HL-60 (cell line): ENCODE measurements at regions not wholly inside any gene's neighbourhood (a gene's known extent, or its start where the extent isn't known, plus 50 kb on each side); places are given as distances from the start of the nearest gene placed in this dataset.

Experiments
- DNase-seq, 2 experiments: peaks; one replicate each; pipeline ENCODE4 v3.0.0-alpha.2; 2010 to 2020; ENCODE audit warnings: low read depth in 1 of 2, low spot score in 1 of 2
- H3K27ac ChIP-seq: fragments of 250-450 bp; sonication (Bioruptor Pico); replicated peaks from 2 replicates; pipeline ENCODE4 v1.5.1; 2020; ENCODE audit warnings: mild to moderate bottlenecking, moderate library complexity
- H3K27me3 ChIP-seq: fragments of 250-450 bp; sonication (Bioruptor Pico); 2 replicates; pipeline ENCODE4 v1.5.1; 2021; ENCODE audit warnings: mild to moderate bottlenecking, moderate library complexity; ENCODE audit not compliant: insufficient read depth, poor library complexity, severe bottlenecking
- H3K4me3 ChIP-seq: replicated peaks from 2 replicates; pipeline ENCODE4 v1.5.1; 2011; ENCODE audit warnings: mild to moderate bottlenecking, control low read depth, low read length; ENCODE audit not compliant: insufficient read depth
- GABPA ChIP-seq: IDR thresholded peaks from 2 replicates; pipeline ENCODE4 v1.6.1; 2012; ENCODE audit warnings: low read depth
- POLR2AphosphoS5 ChIP-seq: IDR thresholded peaks from 2 replicates; pipeline ENCODE4 v1.6.1; 2012; ENCODE audit warnings: low read depth
- SPI1 ChIP-seq: IDR thresholded peaks from 2 replicates; pipeline ENCODE4 v1.6.1; 2012; ENCODE audit warnings: low read depth, mild to moderate bottlenecking, borderline replicate concordance
- TF ChIP-seq, protein P1 (sequence below): IDR thresholded peaks from 2 replicates; pipeline ENCODE4 v1.6.1; 2012; ENCODE audit warnings: low read depth; ENCODE audit not compliant: insufficient replicate concordance
- TF ChIP-seq, protein P2 (sequence below): IDR thresholded peaks from one replicate; pipeline ENCODE4 v1.5.1; 2011; ENCODE audit warnings: low read length, control low read depth, inconsistent platforms; ENCODE audit not compliant: insufficient read depth

DNA sequence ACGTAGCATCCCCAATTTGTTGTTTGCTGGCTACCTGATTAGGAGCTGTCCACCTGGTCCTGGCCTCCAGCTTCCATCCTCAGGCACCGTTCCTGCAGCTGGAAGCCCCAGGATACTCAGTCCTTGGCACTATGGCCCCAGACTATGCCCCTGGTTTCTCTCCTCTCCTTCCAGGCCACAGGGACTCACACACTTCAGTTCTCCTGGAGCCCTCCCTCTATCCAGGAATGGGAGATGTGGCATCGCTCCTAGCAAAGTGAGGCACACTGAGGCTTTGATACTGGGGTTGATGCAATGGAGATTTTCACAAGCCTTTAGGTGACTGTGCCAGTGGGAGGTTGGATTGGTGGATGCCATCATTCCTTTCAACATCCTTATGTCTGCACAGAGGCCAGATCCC is 142.8 kb upstream of the B3GAT1 start:
- DNase-seq, result no peak
- no peaks in the 10 kb centered on the region for H3K27me3 ChIP-seq
- no peak overlapping the region for H3K27ac ChIP-seq
- TF ChIP-seq, protein P1, sequence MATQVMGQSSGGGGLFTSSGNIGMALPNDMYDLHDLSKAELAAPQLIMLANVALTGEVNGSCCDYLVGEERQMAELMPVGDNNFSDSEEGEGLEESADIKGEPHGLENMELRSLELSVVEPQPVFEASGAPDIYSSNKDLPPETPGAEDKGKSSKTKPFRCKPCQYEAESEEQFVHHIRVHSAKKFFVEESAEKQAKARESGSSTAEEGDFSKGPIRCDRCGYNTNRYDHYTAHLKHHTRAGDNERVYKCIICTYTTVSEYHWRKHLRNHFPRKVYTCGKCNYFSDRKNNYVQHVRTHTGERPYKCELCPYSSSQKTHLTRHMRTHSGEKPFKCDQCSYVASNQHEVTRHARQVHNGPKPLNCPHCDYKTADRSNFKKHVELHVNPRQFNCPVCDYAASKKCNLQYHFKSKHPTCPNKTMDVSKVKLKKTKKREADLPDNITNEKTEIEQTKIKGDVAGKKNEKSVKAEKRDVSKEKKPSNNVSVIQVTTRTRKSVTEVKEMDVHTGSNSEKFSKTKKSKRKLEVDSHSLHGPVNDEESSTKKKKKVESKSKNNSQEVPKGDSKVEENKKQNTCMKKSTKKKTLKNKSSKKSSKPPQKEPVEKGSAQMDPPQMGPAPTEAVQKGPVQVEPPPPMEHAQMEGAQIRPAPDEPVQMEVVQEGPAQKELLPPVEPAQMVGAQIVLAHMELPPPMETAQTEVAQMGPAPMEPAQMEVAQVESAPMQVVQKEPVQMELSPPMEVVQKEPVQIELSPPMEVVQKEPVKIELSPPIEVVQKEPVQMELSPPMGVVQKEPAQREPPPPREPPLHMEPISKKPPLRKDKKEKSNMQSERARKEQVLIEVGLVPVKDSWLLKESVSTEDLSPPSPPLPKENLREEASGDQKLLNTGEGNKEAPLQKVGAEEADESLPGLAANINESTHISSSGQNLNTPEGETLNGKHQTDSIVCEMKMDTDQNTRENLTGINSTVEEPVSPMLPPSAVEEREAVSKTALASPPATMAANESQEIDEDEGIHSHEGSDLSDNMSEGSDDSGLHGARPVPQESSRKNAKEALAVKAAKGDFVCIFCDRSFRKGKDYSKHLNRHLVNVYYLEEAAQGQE, result no peak
- TF ChIP-seq, protein P2, sequence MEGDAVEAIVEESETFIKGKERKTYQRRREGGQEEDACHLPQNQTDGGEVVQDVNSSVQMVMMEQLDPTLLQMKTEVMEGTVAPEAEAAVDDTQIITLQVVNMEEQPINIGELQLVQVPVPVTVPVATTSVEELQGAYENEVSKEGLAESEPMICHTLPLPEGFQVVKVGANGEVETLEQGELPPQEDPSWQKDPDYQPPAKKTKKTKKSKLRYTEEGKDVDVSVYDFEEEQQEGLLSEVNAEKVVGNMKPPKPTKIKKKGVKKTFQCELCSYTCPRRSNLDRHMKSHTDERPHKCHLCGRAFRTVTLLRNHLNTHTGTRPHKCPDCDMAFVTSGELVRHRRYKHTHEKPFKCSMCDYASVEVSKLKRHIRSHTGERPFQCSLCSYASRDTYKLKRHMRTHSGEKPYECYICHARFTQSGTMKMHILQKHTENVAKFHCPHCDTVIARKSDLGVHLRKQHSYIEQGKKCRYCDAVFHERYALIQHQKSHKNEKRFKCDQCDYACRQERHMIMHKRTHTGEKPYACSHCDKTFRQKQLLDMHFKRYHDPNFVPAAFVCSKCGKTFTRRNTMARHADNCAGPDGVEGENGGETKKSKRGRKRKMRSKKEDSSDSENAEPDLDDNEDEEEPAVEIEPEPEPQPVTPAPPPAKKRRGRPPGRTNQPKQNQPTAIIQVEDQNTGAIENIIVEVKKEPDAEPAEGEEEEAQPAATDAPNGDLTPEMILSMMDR, result no peak
- TF ChIP-seq GABPA (no peak), SPI1 (no peak), POLR2AphosphoS5 (no peak)
- no peak overlapping the region for H3K4me3 ChIP-seq

DNA sequence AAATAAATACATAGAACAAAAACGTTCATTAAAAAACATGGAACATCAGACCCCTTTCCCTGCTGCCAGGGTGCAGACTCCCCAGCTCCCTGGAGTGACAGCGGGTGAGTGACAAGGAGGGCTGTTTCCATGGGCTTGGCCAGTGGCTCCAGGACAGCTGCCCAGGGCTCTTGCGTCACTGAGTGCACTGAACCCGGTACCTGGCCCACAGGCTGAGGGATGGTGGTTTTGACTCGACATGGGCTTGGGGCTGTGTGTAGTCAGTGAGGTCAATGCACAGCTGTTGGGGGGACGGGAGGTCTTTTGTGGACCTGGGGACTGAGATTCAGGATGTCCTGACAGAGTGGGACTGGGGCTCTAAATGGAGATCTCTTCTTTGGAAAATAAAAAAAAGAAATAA is 142.1 kb upstream of the B3GAT1 start:
- Histone ChIP-seq H3K27me3 (no peaks in the 10 kb centered on the region), H3K27ac (no peak overlapping the region), H3K4me3 (no peak overlapping the region)
- no peak for DNase-seq
- TF ChIP-seq SPI1 (no peak), POLR2AphosphoS5 (no peak), GABPA (no peak)
- TF ChIP-seq, protein P1, result no peak
- TF ChIP-seq, protein P2, result no peak

DNA sequence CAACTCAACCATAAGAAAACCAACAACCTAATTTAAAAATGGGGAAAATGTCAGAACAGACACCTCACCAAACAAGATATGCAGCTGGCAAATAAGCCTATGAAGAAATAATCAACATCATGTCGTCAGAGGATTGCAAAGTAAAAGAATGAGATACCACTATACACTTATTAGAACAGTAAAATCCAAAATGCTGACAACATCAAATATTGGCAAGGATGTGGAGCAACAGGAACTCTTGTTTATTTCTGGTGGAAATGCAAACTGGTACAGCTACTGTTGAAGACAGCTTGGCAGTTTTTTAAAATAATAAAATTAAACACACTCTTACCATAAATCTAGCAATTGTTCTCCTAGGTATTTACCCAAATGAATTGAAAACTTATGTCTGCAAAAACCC is 140.7 kb upstream of the B3GAT1 start:
- TF ChIP-seq, protein P1, result no peak
- TF ChIP-seq SPI1 (no peak), POLR2AphosphoS5 (no peak), GABPA (no peak)
- TF ChIP-seq, protein P2, result no peak
- DNase-seq, result no peak
- Histone ChIP-seq H3K27me3 (no peaks in the 10 kb centered on the region), H3K4me3 (no peak overlapping the region), H3K27ac (no peak overlapping the region)
